Keratinocyte (primary cell): ENCODE measurements at regions not wholly inside any gene's neighbourhood (a gene's known extent, or its start where the extent isn't known, plus 50 kb on each side); places are given as distances from the start of the nearest gene placed in this dataset.

ENCODE experiments used
- DNase-seq: peaks from one replicate; pipeline ENCODE4 v3.0.0-alpha.2; 2011; ENCODE audit warnings: low read depth, missing footprints, low spot score
- FAIRE-seq: peaks from 2 replicates; lab custom pipeline; 2011; peaks lifted over from hg19 to GRCh38; lab: Jason Lieb, UNC
- H2AFZ ChIP-seq: 2 replicates; pipeline ENCODE4 v1.6.0; 2012; ENCODE audit warnings: low read length, control low read depth, inconsistent platforms; ENCODE audit not compliant: control insufficient read depth
- H3K27ac ChIP-seq: 2 replicates; pipeline ENCODE4 v1.5.1; 2011; ENCODE audit warnings: low read length; ENCODE audit not compliant: control insufficient read depth, insufficient read depth
- H3K27me3 ChIP-seq: 3 replicates; pipeline ENCODE4 v1.6.0; 2011; ENCODE audit warnings: low read length; ENCODE audit not compliant: control insufficient read depth, insufficient read depth; ENCODE audit errors: extremely low read depth
- H3K36me3 ChIP-seq, 2 experiments: 2 replicates in 1 of 2; 3 replicates in 1 of 2; pipeline ENCODE4 v1.5.1; 2011; ENCODE audit warnings: low read length in 2 of 2, mild to moderate bottlenecking in 1 of 2; ENCODE audit not compliant: control insufficient read depth in 2 of 2, insufficient read depth in 2 of 2; ENCODE audit errors: extremely low read depth in 1 of 2
- H3K4me1 ChIP-seq: 3 replicates; pipeline ENCODE4 v1.5.1; 2011; ENCODE audit warnings: low read length; ENCODE audit not compliant: control insufficient read depth, insufficient read depth; ENCODE audit errors: extremely low read depth
- H3K4me2 ChIP-seq: 3 replicates; pipeline ENCODE4 v1.6.0; 2011; ENCODE audit warnings: low read depth, low read length; ENCODE audit not compliant: control insufficient read depth, insufficient read depth; ENCODE audit errors: extremely low read depth
- H3K4me3 ChIP-seq, 3 experiments: fragments of 200-600 bp in 1 of 3; sonication (generic) in 1 of 3; 2 replicates in 2 of 3; 3 replicates in 1 of 3; pipeline ENCODE4 v1.5.1; 2011 to 2016; ENCODE audit warnings: low read length in 3 of 3, mild to moderate bottlenecking in 3 of 3, control low read depth in 2 of 3, inconsistent platforms in 1 of 3, low read depth in 1 of 3, mixed read lengths in 1 of 3, mixed run types in 1 of 3, moderate library complexity in 1 of 3; ENCODE audit not compliant: control insufficient read depth in 2 of 3, insufficient read depth in 2 of 3; ENCODE audit errors: extremely low read depth in 1 of 3
- H3K79me2 ChIP-seq: 2 replicates; pipeline ENCODE4 v1.6.0; 2012; ENCODE audit warnings: low read length; ENCODE audit not compliant: control insufficient read depth, insufficient read depth
- H3K9ac ChIP-seq: 3 replicates; pipeline ENCODE4 v1.6.0; 2011; ENCODE audit warnings: low read length; ENCODE audit not compliant: control insufficient read depth, insufficient read depth; ENCODE audit errors: extremely low read depth
- H3K9me1 ChIP-seq: 3 replicates; pipeline ENCODE4 v1.6.0; 2011; ENCODE audit warnings: low read length; ENCODE audit not compliant: control insufficient read depth, insufficient read depth; ENCODE audit errors: extremely low read depth
- H3K9me3 ChIP-seq: 2 replicates; pipeline ENCODE4 v1.5.1; 2012; ENCODE audit warnings: low read depth, low read length; ENCODE audit not compliant: control insufficient read depth
- H4K20me1 ChIP-seq: 3 replicates; pipeline ENCODE4 v1.6.0; 2011; ENCODE audit warnings: low read length; ENCODE audit not compliant: control insufficient read depth, insufficient read depth; ENCODE audit errors: extremely low read depth
- EZH2 ChIP-seq: IDR thresholded peaks from one replicate; pipeline ENCODE4 v1.6.1; 2012; ENCODE audit warnings: inconsistent platforms, mild to moderate bottlenecking, low read length, moderate library complexity
- dilution Hi-C: fragments of 300-500 bp; cut with MboI; formaldehyde crosslinking; loops from one replicate; pipeline ENCODE4 v1.7.0; 2020; ENCODE audit warnings: low sequenced_read_pairs; ENCODE audit not compliant: extremely low pct_ligation_motif_present
- TF ChIP-seq, protein P1 (sequence below), 3 experiments: IDR thresholded peaks in 1 of 3; conservative IDR thresholded peaks in 1 of 3; optimal IDR thresholded peaks in 1 of 3; 2 replicates in 2 of 3; 3 replicates in 1 of 3; pipeline versions ENCODE3 to v1.5.1; 2011; ENCODE audit warnings: low read length in 3 of 3, mild to moderate bottlenecking in 3 of 3, moderate library complexity in 2 of 3, control low read depth in 1 of 3, inconsistent platforms in 1 of 3; ENCODE audit not compliant: insufficient read depth in 2 of 3; ENCODE audit errors: extremely low read depth in 1 of 3

DNA sequence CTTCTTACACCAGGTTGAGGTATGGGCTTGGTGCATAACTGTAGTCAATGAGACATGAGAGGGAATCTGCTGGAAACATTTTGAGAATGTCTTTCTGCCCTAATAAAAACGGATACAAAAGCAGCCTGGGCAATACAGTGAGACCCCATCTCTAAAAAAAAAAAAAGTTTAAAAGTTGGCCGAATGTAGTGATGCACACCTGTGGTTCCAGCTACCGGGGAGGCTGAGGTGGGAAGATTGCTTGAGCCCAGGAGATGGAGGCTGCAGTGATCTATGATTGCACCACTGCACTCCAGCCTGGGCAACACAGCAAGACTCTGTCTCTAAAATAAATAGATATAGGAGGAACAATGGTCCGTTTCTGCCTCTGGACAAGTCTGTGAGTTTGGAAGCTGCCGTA is 81.5 kb upstream of the FAM171A1 start:
- Histone ChIP-seq H2AFZ (no peak overlapping the region), H3K4me1 (no peaks in the 10 kb centered on the region), H3K27ac (no peak overlapping the region), H3K9me1 (no peaks in the 10 kb centered on the region), H3K9ac (no peak overlapping the region), H3K9me3 (no peaks in the 10 kb centered on the region), H3K4me2 (no peak overlapping the region), H4K20me1 (no peaks in the 10 kb centered on the region), H3K4me3 (no peak overlapping the region), H3K79me2 (no peaks in the 10 kb centered on the region), H3K27me3 (no peaks in the 10 kb centered on the region), H3K36me3 (no peaks in the 10 kb centered on the region)
- no peak for FAIRE-seq
- DNase-seq = no peak
- TF ChIP-seq EZH2 = no peak
- TF ChIP-seq, protein P1, sequence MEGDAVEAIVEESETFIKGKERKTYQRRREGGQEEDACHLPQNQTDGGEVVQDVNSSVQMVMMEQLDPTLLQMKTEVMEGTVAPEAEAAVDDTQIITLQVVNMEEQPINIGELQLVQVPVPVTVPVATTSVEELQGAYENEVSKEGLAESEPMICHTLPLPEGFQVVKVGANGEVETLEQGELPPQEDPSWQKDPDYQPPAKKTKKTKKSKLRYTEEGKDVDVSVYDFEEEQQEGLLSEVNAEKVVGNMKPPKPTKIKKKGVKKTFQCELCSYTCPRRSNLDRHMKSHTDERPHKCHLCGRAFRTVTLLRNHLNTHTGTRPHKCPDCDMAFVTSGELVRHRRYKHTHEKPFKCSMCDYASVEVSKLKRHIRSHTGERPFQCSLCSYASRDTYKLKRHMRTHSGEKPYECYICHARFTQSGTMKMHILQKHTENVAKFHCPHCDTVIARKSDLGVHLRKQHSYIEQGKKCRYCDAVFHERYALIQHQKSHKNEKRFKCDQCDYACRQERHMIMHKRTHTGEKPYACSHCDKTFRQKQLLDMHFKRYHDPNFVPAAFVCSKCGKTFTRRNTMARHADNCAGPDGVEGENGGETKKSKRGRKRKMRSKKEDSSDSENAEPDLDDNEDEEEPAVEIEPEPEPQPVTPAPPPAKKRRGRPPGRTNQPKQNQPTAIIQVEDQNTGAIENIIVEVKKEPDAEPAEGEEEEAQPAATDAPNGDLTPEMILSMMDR (optimal IDR thresholded peaks at IDR 0.05 in 1 of 3, IDR thresholded peaks at IDR 0.05 in 1 of 3, conservative IDR thresholded peaks at IDR 0.05 in 1 of 3; ENCODE audit: extremely low read depth in 1 of 3, insufficient read depth in 2 of 3, low read length in 3 of 3) = no peak
- dilution Hi-C loops = no loop called here

DNA sequence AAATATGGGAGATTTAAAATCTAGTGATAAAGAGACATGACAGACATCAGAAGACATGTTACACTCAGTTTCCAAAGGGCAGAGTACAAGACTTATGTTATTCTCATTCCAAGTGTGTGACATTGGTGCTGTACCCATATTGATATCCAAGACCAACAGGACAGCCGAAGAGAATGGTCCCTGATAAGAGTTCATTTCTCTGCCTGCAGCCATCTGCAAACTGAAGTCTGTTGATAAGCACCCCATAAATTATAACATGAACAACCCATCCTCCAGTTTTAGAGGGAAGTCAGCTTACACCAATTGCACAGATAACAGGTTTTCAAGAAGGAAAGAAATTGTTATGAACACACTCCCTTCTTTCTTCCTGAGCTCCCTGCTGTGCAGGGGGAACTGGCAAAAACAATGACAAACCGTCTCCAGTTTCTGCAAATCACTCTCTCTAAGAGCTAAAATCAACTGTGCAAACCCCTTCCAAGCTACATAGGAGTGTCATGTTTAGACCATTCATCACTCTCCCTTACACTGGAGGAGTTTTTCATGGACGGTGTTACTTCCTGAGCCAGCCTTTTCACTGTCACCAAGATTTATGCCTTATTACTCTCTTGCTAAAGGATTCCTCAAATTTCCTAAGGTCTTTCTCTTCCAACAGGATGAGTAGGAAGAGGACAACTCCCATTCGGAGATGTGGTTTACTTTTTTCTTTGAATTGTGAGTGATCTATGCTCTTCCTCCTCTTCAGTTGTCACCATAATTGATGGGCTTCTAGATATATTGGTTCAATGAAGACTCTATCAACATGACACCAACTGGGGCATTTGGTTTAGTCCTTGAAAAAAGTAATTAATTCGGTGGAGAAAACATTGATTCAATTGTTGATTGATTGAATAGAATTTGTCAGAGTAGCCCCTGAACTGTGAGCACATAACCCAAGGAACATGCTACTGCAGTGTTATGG is 80.3 kb upstream of the FAM171A1 start:
- Histone ChIP-seq H2AFZ (no peak overlapping the region), H3K4me2 (no peak overlapping the region), H4K20me1 (no peaks in the 10 kb centered on the region), H3K27me3 (no peaks in the 10 kb centered on the region), H3K36me3 (no peaks in the 10 kb centered on the region), H3K27ac (no peak overlapping the region), H3K4me3 (no peak overlapping the region), H3K4me1 (no peaks in the 10 kb centered on the region), H3K9me3 (no peaks in the 10 kb centered on the region), H3K79me2 (no peaks in the 10 kb centered on the region), H3K9me1 (no peaks in the 10 kb centered on the region), H3K9ac (no peak overlapping the region)
- DNase-seq (no peak), FAIRE-seq (no peak)
- TF ChIP-seq EZH2 = no peak
- TF ChIP-seq, protein P1 (optimal IDR thresholded peaks at IDR 0.05 in 1 of 3, IDR thresholded peaks at IDR 0.05 in 1 of 3, conservative IDR thresholded peaks at IDR 0.05 in 1 of 3; ENCODE audit: extremely low read depth in 1 of 3, insufficient read depth in 2 of 3, low read length in 3 of 3) = no peak
- dilution Hi-C loops = no loop called here
